GM23338 (cell line): ENCODE measurements at regions not wholly inside any gene's neighbourhood (a gene's known extent, or its start where the extent isn't known, plus 50 kb on each side); places are given as distances from the start of the nearest gene placed in this dataset.

Experiments
- CTCF ChIP-seq, 2 experiments: fragments of 200-600 bp in 1 of 2; sonication (generic) in 1 of 2; conservative IDR thresholded peaks; 2 replicates each; pipeline versions ENCODE4 v1.5.1 to v1.6.1; 2016 to 2017; ENCODE audit warnings: antibody characterized with exemption in 2 of 2, low read depth in 2 of 2, mild to moderate bottlenecking in 2 of 2, moderate library complexity in 1 of 2
- EZH2phosphoT487 ChIP-seq: fragments of 200-600 bp; sonication (generic); IDR thresholded peaks from one replicate; pipeline ENCODE4 v1.8.1; 2018; ENCODE audit warnings: antibody characterized with exemption; ENCODE audit not compliant: unreplicated experiment
- POLR2AphosphoS5 ChIP-seq: IDR thresholded peaks from 2 replicates; pipeline ENCODE4 v1.6.1; 2016; ENCODE audit warnings: antibody characterized with exemption, low read depth

- TF ChIP-seq CTCF (conservative IDR thresholded peaks at IDR 0.05; ENCODE audit: low read depth in 2 of 2) (no peak), POLR2AphosphoS5 (no peak), EZH2phosphoT487 (no peak)
These were observed 108.0 kb downstream of the NUS1 start for GRCh38 chr6:117783279-117783678.
